ENCODE measurements at regions not wholly inside any gene's neighbourhood (a gene's known extent, or its start where the extent isn't known, plus 50 kb on each side); places are given as distances from the start of the nearest gene placed in this dataset.

GRCh38 chr5:126253406-126253805 lies 169.8 kb upstream of the GRAMD2B start:
- H3K9me3 ChIP-seq (ENCODE audit: low read length), result no peaks in the 10 kb centered on the region
- WGBS (ENCODE audit: low lambda C conversion rate), result 0% methylated on average over 1 of the region's 1 CpG
- POLR2A ChIA-PET, result no interaction called here
- no peak overlapping the region for H3K9ac ChIP-seq (ENCODE audit: insufficient read depth, low read depth, low read length)
- FAIRE-seq (no peak), DNase-seq (ENCODE audit: low spot score) (no peak), ATAC-seq (no peak)
- H3K4me1 ChIP-seq (ENCODE audit: insufficient read depth, low read length), result no peaks in the 10 kb centered on the region
- H4K20me1 ChIP-seq (ENCODE audit: insufficient read depth, low read length), result no peaks in the 10 kb centered on the region
- no peak overlapping the region for H3K4me2 ChIP-seq (ENCODE audit: low read depth, low read length)
- no peaks in the 10 kb centered on the region for H3K27me3 ChIP-seq (ENCODE audit: control insufficient read depth in 1 of 2, insufficient read depth in 2 of 2, low read length in 2 of 2)
- no TSS peak for BruUV-seq (replicated peaks)
- intact Hi-C loops (cut with micrococcal nuclease; ENCODE audit: unreplicated experiment) (no loop called here), in situ Hi-C loops (cut with HindIII; ENCODE audit: extremely low pct_ligation_motif_present, low pct_unique_long_range_greater_than_20kb) (no loop called here)
- no peak for TF ChIP-seq ZNF839 (CRISPR knock-in tag; IDR thresholded peaks at IDR 0.05; ENCODE audit: borderline replicate concordance)
- TF ChIP-seq KDM3A (CRISPR knock-in tag; IDR thresholded peaks at IDR 0.05; ENCODE audit: low read depth), result no peak
- no peak for TF ChIP-seq PITX1 (CRISPR knock-in tag; IDR thresholded peaks at IDR 0.05)
- TF ChIP-seq PHF8 (CRISPR knock-in tag; IDR thresholded peaks at IDR 0.05), result no peak
- TF ChIP-seq PCBP2 (optimal IDR thresholded peaks at IDR 0.05; ENCODE audit: low read depth, low read length, poor library complexity, severe bottlenecking), result no peak
- TF ChIP-seq ZBTB4 (CRISPR knock-in tag; IDR thresholded peaks at IDR 0.05; ENCODE audit: borderline replicate concordance), result no peak
- no peak for TF ChIP-seq ZNF724P (CRISPR knock-in tag; IDR thresholded peaks at IDR 0.05; ENCODE audit: borderline replicate concordance)
- no peak for TF ChIP-seq ZHX2 (IDR thresholded peaks at IDR 0.05; ENCODE audit: low read depth)
- no peak for TF ChIP-seq ZHX2 (CRISPR knock-in tag; IDR thresholded peaks at IDR 0.05; ENCODE audit: borderline replicate concordance)
- no peak for TF ChIP-seq HOXA5 (CRISPR knock-in tag; IDR thresholded peaks at IDR 0.05)
- TF ChIP-seq RBM22 (optimal IDR thresholded peaks at IDR 0.05; ENCODE audit: low read length), result no peak
- no peak for TF ChIP-seq MIXL1 (CRISPR knock-in tag; IDR thresholded peaks at IDR 0.05)
- no peaks in the 10 kb centered on the region for H3K36me3 ChIP-seq (replicated peaks in 1 of 2; ENCODE audit: control insufficient read depth in 1 of 2, insufficient read depth in 2 of 2, low read length in 2 of 2)
- H3K4me3 ChIP-seq (replicated peaks in 1 of 3; ENCODE audit: insufficient read depth in 1 of 3, low read depth in 2 of 3, low read length in 3 of 3), result no peak overlapping the region
- CTCF ChIA-PET (ENCODE audit: low intra/inter-chr PET ratio, low total read pairs), result no interaction called here
- H3K27ac ChIP-seq (ENCODE audit: extremely low read length, insufficient read depth, low read length), result no peak overlapping the region
- no peak overlapping the region for H2AFZ ChIP-seq (ENCODE audit: low read length)
- H3K79me2 ChIP-seq (ENCODE audit: insufficient read depth, low read length), result no peaks in the 10 kb centered on the region

Data from HepG2 (cell line).